Neural progenitor cell (in vitro differentiated cells): ENCODE measurements at regions not wholly inside any gene's neighbourhood (a gene's known extent, or its start where the extent isn't known, plus 50 kb on each side); places are given as distances from the start of the nearest gene placed in this dataset.

Source experiments
- DNase-seq: peaks from one replicate; pipeline ENCODE4 v3.0.0-alpha.2; 2016; ENCODE audit warnings: low spot score
- H2AFZ ChIP-seq: fragments of 200-600 bp; sonication (generic); replicated peaks from 2 replicates; pipeline ENCODE4 v1.6.1; 2016; ENCODE audit warnings: antibody characterized with exemption
- H3F3A ChIP-seq: fragments of 200-600 bp; sonication (generic); 2 replicates; pipeline ENCODE4 v1.6.1; 2016; ENCODE audit warnings: antibody characterized with exemption, low read depth
- H3K27ac ChIP-seq: fragments of 200-600 bp; sonication (generic); 2 replicates; pipeline ENCODE4 v1.5.1; 2016; ENCODE audit warnings: mild to moderate bottlenecking
- H3K27me3 ChIP-seq: fragments of 200-600 bp; sonication (generic); 2 replicates; pipeline ENCODE4 v1.6.1; 2016; ENCODE audit warnings: mild to moderate bottlenecking, moderate library complexity
- H3K36me3 ChIP-seq: fragments of 200-600 bp; sonication (generic); 2 replicates; pipeline ENCODE4 v1.5.1; 2016
- H3K4me1 ChIP-seq: fragments of 200-600 bp; sonication (generic); 2 replicates; pipeline ENCODE4 v1.6.1; 2016; ENCODE audit warnings: mixed run types
- H3K4me2 ChIP-seq: fragments of 200-600 bp; sonication (generic); 2 replicates; pipeline ENCODE4 v1.6.1; 2016
- H3K4me3 ChIP-seq: fragments of 200-600 bp; sonication (generic); 2 replicates; pipeline ENCODE4 v1.5.1; 2016
- H3K79me2 ChIP-seq: fragments of 200-600 bp; sonication (generic); 2 replicates; pipeline ENCODE4 v1.6.1; 2016; ENCODE audit warnings: low read depth
- H3K9ac ChIP-seq: fragments of 200-600 bp; sonication (generic); 2 replicates; pipeline ENCODE4 v1.6.1; 2016
- H3K9me3 ChIP-seq: fragments of 200-600 bp; sonication (generic); 2 replicates; pipeline ENCODE4 v1.5.1; 2016; ENCODE audit warnings: low read depth
- H4K20me1 ChIP-seq: fragments of 200-600 bp; sonication (generic); 2 replicates; pipeline ENCODE4 v1.6.1; 2016; ENCODE audit warnings: low read depth
- H3K27ac Mint-ChIP-seq: 3 replicates; pipeline ENCODE4 v1.8.0; 2021; ENCODE audit warnings: mixed read lengths
- H3K27me3 Mint-ChIP-seq: 2 replicates; pipeline ENCODE4 v1.8.0; 2022; ENCODE audit warnings: low read depth, mild to moderate bottlenecking, inconsistent platforms, moderate library complexity, mixed read lengths; ENCODE audit not compliant: insufficient read depth
- H3K36me3 Mint-ChIP-seq: 3 replicates; pipeline ENCODE4 v1.8.0; 2021; ENCODE audit warnings: mixed read lengths
- H3K4me1 Mint-ChIP-seq: 3 replicates; pipeline ENCODE4 v1.8.0; 2021; ENCODE audit warnings: mixed read lengths
- H3K4me3 Mint-ChIP-seq: 3 replicates; pipeline ENCODE4 v1.8.0; 2021; ENCODE audit warnings: mild to moderate bottlenecking, moderate library complexity, mixed read lengths
- H3K9me3 Mint-ChIP-seq: 3 replicates; pipeline ENCODE4 v1.8.0; 2020; ENCODE audit warnings: mixed read lengths
- EZH2 ChIP-seq: fragments of 200-600 bp; sonication (generic); IDR thresholded peaks from 2 replicates; pipeline ENCODE4 v1.6.1; 2017; ENCODE audit warnings: antibody characterized with exemption, mild to moderate bottlenecking, moderate library complexity
- EZH2phosphoT487 ChIP-seq: fragments of 200-600 bp; sonication (generic); IDR thresholded peaks from 2 replicates; pipeline ENCODE4 v1.6.1; 2017; ENCODE audit warnings: antibody characterized with exemption
- TF ChIP-seq, protein P1 (sequence below): fragments of 200-600 bp; sonication (generic); IDR thresholded peaks from 2 replicates; pipeline ENCODE4 v1.5.1; 2017; ENCODE audit warnings: antibody characterized with exemption, mild to moderate bottlenecking

DNA sequence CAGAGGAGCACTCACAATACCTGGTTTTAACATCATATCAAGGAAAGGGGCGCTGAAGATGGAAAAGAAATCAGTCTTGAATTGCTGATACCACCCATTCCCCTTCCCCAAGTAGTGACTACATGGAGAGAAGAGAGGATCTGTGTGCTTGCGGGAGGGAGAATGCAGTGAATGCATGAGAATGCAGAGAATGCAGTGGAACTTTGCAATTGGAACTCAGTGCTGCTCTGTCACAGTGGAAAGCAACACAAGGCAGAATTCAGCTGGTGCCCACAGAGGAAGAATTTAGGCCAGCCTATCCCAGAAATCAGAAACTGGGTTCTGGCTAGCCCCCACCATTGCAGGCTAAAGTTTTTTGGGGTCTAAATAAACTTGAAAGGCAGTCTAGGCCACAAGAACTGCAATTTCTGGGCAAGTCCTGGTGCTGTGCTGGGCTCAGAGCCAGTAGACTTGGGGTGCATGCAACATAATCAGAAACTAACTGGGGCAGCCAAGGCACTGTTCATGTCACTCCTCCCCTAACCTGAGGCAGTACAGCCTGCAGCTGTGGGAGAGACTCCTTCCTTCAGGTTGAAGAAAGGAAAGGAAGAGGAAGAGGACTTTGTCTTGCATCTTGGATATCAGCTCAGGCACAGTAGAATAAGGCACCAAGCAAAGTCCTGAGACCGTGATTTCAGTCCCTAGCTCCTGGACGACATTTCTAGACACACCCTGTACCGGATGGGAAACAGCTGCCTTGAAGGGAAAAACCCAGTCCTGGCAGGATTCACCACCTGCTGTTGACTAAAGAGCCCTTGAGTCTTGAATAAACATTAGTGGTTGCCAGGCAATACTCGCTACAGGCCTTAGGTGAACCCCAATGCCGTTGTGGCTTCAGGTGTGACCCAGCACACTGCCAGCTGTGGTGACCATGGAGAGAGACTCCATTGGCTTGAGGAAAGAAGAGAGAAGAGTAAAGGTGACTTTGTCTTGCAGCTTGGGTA, 329.3 kb downstream of the TBL1XR1 start:
- no peak for TF ChIP-seq EZH2
- TF ChIP-seq, protein P1, sequence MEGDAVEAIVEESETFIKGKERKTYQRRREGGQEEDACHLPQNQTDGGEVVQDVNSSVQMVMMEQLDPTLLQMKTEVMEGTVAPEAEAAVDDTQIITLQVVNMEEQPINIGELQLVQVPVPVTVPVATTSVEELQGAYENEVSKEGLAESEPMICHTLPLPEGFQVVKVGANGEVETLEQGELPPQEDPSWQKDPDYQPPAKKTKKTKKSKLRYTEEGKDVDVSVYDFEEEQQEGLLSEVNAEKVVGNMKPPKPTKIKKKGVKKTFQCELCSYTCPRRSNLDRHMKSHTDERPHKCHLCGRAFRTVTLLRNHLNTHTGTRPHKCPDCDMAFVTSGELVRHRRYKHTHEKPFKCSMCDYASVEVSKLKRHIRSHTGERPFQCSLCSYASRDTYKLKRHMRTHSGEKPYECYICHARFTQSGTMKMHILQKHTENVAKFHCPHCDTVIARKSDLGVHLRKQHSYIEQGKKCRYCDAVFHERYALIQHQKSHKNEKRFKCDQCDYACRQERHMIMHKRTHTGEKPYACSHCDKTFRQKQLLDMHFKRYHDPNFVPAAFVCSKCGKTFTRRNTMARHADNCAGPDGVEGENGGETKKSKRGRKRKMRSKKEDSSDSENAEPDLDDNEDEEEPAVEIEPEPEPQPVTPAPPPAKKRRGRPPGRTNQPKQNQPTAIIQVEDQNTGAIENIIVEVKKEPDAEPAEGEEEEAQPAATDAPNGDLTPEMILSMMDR = no peak
- TF ChIP-seq EZH2phosphoT487 = no peak
- H3K27ac ChIP-seq = no peak overlapping the region
- peaks cover 2% of the 10 kb centered on the region for H3K27me3 Mint-ChIP-seq
- DNase-seq = no peak
- no peaks in the 10 kb centered on the region for H3K4me1 ChIP-seq
- no peaks in the 10 kb centered on the region for H3K9me3 ChIP-seq
- H3K4me3 Mint-ChIP-seq = no peak overlapping the region
- no peaks in the 10 kb centered on the region for H3K4me1 Mint-ChIP-seq
- H3K9ac ChIP-seq = no peak overlapping the region
- no peaks in the 10 kb centered on the region for H3K79me2 ChIP-seq
- no peaks in the 10 kb centered on the region for H3F3A ChIP-seq
- peaks cover 12% of the 10 kb centered on the region for H3K9me3 Mint-ChIP-seq
- no peaks in the 10 kb centered on the region for H3K27me3 ChIP-seq
- no peak overlapping the region for H3K4me3 ChIP-seq
- no peaks in the 10 kb centered on the region for H3K36me3 ChIP-seq
- H3K4me2 ChIP-seq = no peak overlapping the region
- no peaks in the 10 kb centered on the region for H3K36me3 Mint-ChIP-seq
- H4K20me1 ChIP-seq = no peaks in the 10 kb centered on the region
- H3K27ac Mint-ChIP-seq = no peak overlapping the region
- no peak overlapping the region for H2AFZ ChIP-seq

DNA sequence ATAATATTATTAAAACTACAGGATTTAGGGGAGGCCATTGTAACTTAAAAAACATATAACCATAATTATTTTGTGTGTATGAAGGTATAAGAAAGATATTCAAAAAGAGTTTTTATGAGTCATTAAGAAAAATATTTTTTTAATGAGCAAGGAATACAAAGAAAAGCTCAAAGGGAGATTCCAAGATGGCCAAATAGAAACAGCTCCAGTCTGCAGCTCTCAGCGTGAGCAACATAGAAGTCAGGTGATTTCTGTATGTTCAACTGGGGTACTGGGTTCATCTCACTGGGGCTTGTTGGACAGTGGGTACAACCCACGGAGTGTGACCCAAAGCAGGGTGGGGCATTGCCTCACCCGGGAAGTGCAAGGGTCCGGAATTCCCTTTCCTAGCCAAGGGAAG, 336.1 kb downstream of the TBL1XR1 start:
- Histone ChIP-seq H3K36me3 (no peaks in the 10 kb centered on the region), H3K9ac (no peak overlapping the region), H3K4me2 (no peak overlapping the region), H3F3A (no peaks in the 10 kb centered on the region), H3K27me3 (no peaks in the 10 kb centered on the region), H4K20me1 (no peaks in the 10 kb centered on the region), H3K4me3 (no peak overlapping the region), H3K9me3 (no peaks in the 10 kb centered on the region), H3K4me1 (no peaks in the 10 kb centered on the region), H3K79me2 (no peaks in the 10 kb centered on the region), H2AFZ (no peak overlapping the region), H3K27ac (no peak overlapping the region)
- peaks cover 6% of the 10 kb centered on the region for H3K9me3 Mint-ChIP-seq
- H3K4me1 Mint-ChIP-seq = no peaks in the 10 kb centered on the region
- no peak overlapping the region for H3K27ac Mint-ChIP-seq
- no peak overlapping the region for H3K4me3 Mint-ChIP-seq
- no peak for DNase-seq
- TF ChIP-seq EZH2phosphoT487 = no peak
- TF ChIP-seq EZH2 = no peak
- no peaks in the 10 kb centered on the region for H3K36me3 Mint-ChIP-seq
- peaks cover 2% of the 10 kb centered on the region for H3K27me3 Mint-ChIP-seq

DNA sequence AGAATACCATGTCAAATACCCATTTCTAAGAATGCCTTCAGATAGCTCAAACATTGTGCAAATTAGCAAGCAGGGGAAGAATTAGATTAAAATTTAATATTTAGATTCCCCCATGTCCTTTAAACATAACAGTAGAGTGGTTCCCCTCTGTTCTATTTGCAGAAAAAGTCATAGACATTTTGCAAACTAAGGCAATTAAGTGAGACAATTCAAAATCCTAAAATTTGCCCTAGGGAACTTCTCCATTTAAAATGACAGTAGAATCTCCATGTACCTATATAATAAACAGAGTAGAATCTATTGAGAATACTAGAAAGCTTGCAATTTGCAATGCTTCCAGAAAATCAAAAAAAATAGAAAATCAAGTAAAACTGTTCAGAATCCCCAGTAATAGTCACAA, 340.6 kb downstream of the TBL1XR1 start:
- no peaks in the 10 kb centered on the region for H3K27me3 Mint-ChIP-seq
- H3K4me1 Mint-ChIP-seq = no peaks in the 10 kb centered on the region
- Histone ChIP-seq H3F3A (no peaks in the 10 kb centered on the region), H3K79me2 (no peaks in the 10 kb centered on the region), H2AFZ (no peak overlapping the region), H3K9me3 (no peaks in the 10 kb centered on the region), H4K20me1 (no peaks in the 10 kb centered on the region), H3K4me2 (no peak overlapping the region), H3K36me3 (no peaks in the 10 kb centered on the region), H3K4me1 (no peaks in the 10 kb centered on the region), H3K27ac (no peak overlapping the region), H3K9ac (no peak overlapping the region), H3K27me3 (no peaks in the 10 kb centered on the region), H3K4me3 (no peak overlapping the region)
- no peak for DNase-seq
- TF ChIP-seq, protein P1 = no peak
- no peak for TF ChIP-seq EZH2phosphoT487
- no peak for TF ChIP-seq EZH2
- H3K9me3 Mint-ChIP-seq = no peaks in the 10 kb centered on the region
- H3K27ac Mint-ChIP-seq = no peak overlapping the region
- no peak overlapping the region for H3K4me3 Mint-ChIP-seq
- H3K36me3 Mint-ChIP-seq = no peaks in the 10 kb centered on the region
